HG03354 (cell line): ENCODE measurements at regions not wholly inside any gene's neighbourhood (a gene's known extent, or its start where the extent isn't known, plus 50 kb on each side); places are given as distances from the start of the nearest gene placed in this dataset.
A peak's percentile ranks its signal among the peaks of the same experiment; 100 is the strongest.
"Not testable (repeated sequence)": the region's sequence is repeated elsewhere in the genome, so short reads cannot be mapped to it uniquely, and the experiment has no call there.

Source experiments
- ATAC-seq: cut with Tn5 transposase; IDR thresholded peaks from one replicate; pipeline ENCODE4 v1.9.1; 2021; ENCODE audit warnings: mild to moderate bottlenecking; ENCODE audit not compliant: unreplicated experiment, poor library complexity, severe bottlenecking

DNA sequence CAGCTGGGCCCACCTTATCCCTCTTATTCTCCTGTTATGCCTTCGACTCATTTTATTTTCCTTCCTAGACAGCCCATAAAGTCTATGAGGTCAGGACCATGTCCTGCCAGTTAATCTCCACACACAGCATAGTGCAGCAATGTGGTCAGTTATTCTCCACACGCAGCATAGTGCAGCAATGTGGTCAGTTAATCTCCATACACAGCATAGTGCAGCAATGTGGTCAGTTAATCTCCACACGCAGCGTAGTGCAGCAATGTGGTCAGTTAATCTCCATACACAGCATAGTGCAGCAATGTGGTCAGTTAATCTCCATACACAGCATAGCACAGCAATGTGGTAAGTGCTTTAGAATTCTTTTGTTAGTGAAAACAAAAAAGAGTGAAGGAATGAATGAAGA lies 77.8 kb downstream of the TEX36 start:
- ATAC-seq = no peak

DNA sequence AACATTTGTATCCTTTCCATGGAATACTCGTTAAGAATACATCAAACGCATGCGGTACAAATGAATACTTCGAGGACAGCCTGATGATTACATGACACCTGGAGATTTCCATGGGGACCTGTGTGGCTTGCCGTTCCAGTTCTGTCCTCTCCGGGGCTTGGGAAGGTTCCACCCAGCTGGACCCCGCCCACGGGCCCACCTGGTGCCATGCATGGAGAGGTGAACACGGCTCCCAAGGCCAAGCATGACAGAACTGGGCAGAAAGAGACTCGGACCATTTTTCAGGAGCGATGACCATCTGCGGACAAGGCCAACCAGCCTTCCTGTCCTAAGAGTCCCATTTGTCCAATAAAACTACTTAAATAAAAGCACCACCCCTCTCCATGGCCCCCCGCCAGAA lies 80.1 kb downstream of the TEX36 start:
- ATAC-seq = no peak

DNA sequence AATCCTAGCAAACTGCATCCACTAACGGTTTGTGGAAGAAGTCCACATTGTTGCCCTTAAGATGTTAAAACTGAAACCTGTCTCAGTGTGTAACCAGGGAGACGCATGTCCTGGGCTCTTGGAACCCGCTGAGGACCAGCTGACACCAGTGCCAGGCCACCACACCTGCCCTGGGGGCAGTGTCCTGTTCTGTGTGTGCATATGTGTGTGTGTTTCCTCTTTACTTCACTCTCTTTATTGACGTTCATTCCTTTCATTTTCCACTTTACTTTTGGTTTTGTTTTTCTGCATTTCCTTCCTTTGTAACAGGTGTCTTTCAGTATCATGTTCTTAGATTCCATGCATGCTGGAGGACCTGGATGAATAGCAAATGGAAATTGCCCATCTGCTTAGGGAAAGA lies 83.8 kb downstream of the TEX36 start:
- ATAC-seq = no peak

DNA sequence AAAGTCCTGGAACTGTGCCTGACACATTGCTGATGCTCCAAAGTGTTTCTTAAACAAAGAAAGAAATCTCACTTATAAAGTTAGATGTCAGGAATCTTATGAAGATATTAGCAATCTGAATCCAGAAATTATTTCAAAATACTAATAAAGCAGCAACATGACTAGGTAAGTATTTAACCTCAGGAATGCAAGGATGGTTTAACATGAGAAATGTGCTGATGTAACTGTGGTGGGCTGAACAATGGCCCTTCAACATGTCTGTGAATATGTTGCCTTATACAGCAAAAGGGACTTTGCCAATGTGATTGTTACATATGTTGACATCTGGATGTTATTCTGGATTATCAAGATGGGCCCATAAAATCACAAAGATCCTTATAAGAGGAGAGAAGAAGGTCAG lies 87.1 kb downstream of the TEX36 start:
- ATAC-seq = no peak

DNA sequence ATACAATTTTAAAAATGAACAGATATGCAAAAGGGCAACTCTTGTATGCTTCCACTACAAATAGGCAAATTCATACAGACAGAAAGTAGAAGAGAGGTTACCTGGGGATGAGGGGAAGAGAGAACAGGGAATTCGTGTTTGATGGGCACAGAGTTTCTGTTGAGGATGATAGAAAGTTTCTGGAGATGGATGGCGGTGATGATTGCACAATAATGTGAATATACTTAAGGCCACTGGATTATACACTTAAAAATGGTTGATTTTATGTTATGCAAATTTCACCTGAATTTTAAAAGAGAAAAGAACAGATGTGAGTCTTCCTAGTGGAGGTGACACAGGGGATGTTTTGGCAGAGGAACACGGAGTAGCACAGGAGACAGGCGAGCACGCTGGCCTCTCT lies 89.3 kb downstream of the TEX36 start:
- ATAC-seq = no peak

DNA sequence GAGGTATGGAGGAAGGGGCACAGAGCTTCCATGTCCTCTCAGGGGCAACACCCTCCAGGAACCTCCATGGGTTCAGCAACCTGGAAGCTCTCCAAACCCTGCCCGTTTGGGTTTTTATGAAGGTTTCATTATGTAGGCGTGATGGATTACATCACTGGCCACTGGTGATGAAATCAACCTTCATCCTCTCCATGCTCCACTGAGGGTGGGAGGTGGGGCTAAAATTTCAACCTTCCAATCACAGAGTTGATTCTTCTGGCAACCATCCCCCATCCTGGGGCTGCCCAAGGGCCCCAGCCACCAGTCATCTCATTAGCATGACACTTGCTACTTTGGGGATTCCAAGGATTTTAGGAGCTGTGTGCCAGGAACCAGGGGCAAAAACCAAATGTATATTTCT lies 90.1 kb downstream of the TEX36 start:
- ATAC-seq = no peak

DNA sequence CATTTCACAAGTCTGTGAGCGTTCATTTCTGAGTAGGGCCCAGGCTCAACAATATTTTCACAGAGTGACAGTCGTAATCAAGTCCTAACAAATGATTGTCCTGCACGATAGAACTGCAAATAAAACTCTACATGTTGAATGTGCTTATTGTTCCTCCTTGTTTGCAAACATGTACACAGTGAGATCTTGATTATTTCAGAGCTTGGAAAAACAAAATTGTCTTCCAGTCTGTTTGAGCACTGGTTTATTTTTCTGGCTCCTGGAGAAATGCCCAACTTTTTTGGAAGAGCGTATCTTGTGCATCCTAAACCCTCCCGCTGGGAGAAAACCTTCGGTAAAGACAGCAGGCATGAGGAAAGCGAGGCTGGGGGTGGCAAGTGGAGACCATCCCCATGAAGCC lies 91.1 kb downstream of the TEX36 start:
- no peak for ATAC-seq

DNA sequence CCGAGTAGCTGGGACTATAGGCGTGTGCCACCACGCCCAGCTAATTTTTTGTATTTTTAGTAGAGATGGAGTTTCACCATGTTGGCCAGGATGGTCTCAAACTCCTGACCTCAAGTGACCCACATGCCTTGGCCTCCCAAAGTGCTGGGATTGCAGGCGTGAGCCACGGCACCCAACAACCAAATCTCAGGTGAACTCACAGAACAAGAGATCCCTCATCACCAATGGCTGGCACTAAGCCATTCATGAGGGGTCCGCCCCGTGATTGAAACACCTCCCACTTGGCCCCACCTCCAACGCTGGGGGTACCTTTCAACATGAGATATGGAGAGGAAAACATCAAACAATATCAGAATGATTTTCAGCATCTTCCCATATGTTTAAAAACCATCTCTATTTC lies 94.2 kb downstream of the TEX36 start:
- ATAC-seq = not testable (repeated sequence)

DNA sequence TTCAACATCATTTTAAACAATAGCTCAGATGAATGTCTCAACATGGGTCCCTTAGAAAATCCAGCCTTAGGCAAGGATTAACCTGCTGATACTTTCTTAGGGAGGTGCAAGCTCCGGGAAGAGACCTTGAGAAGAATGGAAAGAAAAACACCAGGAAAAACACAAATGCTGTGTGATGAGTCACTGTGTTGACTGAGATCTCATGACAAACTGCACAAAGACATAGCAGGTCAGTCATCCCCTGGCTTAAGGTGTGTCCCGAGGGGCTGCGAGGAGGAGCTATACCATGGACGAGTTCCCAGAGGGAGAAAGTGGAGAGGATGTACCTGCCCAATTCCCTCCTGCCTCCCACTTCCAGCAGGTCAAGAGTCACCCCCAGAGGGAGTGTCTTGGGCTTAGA lies 98.0 kb downstream of the TEX36 start:
- no peak for ATAC-seq

DNA sequence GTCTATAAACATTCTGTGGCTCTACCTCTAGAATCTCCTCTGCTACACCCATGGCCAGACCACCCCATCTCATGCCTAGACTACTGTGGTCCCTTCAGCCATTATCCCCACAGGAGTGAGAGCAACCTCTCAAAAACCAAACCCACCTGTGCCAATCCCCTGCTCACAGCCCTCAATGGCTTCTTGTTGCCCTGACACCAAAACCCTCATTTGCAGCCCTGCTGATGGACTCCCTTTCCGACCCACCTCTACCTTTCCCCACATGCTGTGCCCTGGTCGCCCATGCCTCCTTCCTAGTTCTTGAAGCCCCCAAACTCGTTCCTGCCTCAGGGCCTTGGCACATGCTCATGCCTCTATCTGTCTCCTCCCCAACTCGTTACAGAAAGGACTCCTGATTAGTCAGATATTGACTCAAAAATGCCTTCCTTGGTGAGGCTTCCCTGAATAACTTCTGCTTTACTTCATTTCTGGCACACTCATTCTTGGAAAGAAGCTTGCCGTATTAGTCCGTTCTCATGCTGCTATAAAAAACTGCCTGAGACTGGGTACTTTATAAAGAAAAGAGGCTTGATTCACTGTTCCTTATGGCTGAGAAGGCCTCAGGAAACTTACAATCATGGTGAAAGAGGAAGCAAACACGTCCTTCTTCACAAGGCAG lies 104.2 kb downstream of the TEX36 start:
- no peak for ATAC-seq

DNA sequence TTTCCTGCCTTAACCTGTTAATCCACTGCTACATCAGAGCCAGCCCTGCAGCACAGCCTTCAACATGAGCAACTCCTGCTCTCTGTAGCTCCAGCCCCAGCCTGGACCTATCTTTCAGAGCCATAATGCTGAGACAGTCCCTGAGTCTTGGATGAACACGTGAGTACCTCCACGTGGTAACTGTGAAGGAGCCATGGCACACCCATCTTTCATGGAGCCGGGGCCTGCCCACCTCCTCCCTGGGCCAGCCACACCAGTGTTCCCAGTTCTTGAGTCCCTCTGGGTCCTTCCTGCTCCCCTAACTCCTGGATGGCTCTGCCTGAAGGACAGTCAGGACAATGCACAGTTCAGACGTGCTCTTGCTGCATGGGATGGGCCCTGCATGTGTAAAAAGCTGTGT lies 107.1 kb downstream of the TEX36 start:
- no peak for ATAC-seq

DNA sequence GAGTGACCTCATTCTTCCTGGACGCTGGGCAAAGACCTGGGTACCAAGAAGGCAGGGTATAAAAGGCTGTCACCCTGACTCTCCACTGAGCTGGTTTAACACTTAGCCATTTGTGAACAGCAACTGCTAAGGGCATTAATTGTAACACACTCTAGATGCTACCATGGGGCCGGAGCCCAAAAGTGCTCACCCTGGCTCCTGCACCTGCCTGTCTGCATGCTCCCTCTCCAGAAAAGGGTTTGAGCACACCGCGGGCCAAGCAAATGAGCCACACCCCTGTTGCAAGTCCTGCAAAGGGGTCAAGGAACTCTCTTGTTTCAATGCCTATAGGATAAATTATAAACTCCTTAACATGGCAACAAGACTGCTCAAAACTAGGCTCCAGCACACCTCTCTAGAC lies 114.8 kb downstream of the TEX36 start:
- no peak for ATAC-seq

DNA sequence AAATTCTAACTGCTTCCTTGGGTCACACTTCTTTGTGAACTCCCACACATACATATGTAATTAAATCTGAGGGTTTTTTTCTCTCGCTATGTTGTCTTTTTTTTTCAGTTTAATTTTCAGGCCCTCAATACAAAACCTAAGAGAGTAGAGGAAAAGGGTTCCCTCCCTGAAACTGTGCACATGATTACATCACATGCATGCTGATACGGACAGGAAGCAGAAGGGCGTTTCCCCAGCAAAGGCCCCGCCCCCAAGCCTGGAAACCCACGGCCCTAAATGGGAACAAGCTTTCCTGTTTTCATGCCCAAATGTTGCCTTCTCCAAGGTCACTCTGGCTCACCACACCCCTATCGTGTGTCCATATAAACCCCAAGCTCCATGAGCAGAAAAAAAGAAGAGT lies 115.4 kb downstream of the TEX36 start:
- ATAC-seq = no peak

DNA sequence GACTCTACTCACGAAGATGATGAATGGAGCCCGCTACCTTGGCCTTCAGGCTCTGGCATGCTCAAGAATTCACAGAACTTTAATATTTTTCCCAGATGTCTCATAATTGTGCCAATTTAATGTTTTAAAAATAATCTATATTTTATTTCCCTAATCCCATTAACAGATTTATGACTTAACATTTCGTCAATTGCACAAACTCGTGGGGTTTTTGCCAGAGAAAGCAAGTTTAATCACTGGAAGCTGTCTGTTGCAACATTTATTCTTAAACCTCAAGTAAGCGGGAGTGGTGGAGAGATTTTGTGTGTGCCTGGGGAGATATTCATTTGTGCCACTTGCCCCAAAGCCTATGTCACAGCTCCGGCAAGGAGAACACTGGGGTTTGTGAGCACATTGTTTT lies 117.9 kb downstream of the TEX36 start:
- no peak for ATAC-seq

DNA sequence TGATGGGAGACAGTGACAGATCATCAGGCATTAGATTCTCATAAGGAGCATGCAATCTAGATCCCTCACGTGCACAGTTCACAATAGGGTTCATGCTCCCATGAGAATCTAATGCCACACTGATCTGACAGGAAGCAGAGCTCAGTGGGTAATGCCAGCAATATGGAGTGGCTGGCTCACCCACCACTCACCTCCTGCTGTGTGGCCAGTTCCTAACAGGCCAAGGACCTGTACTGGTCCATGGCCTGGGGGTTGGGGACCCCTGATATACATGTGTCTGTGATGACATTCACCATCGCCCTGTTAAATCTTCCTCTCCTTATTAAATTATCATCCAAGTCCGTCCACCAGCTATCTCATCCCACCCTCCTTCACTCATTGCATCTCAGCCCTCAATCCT lies 118.4 kb downstream of the TEX36 start:
- ATAC-seq = no peak

DNA sequence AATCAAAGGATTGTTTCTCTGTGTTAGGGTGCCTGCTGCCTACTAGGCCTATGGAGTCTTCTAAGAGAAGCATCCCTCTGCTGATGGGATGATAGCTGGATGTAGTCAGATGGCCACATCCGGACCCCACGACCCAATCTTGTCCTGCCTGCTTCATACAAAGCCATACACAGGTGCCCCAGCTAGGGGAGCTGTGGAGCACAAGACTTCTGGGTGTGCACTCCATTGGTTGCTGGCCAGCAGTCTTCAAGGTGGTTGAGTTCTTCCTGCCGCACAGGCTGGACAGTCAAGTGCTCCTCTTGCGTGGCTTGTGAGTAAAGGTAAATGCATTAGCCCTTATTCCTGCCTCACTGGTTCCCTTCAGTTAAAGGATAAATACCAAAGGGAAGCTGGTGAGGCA lies 120.2 kb downstream of the TEX36 start:
- ATAC-seq = no peak

DNA sequence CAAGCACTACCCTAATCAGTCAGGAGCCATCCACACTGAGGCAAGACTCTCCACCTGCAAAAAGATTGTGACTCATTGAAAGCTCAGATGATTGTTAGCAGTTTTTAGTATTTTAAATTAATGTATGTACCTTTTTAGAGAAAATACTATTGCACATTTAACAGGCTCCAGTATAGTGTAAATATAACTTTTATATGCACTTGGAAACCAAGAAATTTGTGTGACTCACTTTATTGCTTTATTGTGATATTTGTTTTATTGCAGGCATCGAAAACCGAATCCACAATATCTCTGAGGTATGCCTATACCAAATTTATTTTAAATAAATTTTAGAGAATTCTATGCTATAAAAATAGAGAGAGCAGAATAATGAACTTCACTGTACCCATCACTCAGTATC lies 122.0 kb downstream of the TEX36 start:
- no peak for ATAC-seq

DNA sequence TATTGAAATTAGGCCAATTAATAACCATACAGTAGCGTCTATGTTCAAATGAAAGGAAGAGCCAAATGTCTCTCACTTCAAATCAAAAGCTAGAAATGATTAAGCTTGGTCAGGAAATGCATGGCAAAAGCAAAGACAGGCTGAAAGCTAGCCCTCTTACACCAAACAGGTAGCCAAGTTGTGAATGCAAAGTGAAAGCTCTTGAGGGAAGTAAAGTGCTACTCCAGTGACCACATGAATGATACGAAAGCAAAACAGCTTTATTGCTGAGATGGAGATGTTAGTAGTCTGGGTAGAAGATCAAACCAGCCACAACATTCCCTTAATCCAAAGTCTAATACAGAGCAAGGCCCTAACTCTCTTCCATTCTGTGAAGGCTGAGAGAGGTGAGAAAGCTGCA lies 123.8 kb downstream of the TEX36 start:
- peak; percentile 90 for ATAC-seq

DNA sequence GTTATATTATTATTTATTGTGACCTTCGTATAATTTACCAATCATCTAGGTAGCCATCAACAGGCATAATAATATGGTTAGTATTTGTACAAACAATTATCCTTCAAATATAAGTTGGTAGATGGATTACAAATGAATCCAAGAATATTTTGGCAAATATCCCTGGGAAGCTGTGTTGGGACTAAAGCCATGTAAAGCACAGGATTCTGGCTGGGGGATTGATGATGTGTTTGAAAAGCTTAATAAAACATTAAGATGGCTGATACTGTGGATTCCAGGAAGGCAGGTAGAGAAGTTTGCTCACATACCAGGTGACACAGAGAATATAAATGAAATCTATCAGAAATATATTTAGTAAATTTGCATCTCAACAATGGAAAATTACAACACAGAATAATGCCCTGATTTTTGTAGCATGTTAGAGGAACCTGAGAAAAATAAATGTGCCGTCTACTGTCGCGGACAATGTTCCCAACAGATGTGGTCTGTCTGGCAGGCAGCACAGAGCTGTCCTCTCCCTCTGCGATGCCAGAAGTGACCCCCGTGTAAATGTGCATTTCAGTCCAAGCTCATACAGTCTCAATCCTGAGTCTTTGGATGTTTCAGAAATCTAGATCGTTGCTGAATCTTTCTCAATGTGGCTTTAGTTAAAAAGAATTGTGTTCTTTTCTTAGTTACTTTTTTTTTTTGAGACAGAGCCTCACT lies 125.0 kb downstream of the TEX36 start:
- ATAC-seq = no peak

DNA sequence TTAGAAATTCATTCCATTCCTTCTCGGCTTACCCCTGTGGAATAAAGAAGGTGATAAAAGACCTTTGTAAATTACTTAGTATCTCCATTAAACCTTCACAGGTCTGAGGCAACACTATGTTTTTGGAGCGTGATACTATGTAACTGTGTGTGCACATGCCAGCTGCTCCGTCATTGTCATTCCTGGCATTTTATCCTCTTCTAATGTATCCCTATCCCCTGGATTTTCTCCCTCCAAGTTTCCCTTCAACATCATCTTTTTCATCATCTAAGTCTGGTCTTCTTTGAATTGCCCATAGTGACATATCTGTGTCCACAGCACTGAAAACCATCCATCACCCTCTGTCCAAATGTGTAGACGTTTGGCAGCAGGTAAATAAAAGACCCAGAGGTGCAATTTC lies 125.7 kb downstream of the TEX36 start:
- ATAC-seq = no peak

DNA sequence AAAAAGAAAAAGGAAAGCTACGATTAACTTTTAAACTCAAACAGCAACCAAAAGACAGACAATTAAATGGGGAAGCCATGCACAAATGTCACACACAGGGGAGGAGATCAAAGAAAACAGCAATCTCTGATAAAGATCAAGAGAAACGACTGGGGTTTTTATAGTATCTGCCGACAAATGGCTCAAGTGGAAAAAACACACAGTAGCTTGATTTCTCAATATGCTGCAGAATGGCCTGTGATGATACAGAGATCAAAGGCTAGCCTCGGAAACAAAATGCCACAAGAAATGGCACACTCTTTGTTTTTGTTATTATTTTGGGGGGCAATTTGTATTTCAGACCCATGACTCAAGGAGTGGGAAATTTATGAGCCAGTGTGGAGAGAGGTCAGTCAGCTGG lies 126.1 kb downstream of the TEX36 start:
- ATAC-seq = no peak

DNA sequence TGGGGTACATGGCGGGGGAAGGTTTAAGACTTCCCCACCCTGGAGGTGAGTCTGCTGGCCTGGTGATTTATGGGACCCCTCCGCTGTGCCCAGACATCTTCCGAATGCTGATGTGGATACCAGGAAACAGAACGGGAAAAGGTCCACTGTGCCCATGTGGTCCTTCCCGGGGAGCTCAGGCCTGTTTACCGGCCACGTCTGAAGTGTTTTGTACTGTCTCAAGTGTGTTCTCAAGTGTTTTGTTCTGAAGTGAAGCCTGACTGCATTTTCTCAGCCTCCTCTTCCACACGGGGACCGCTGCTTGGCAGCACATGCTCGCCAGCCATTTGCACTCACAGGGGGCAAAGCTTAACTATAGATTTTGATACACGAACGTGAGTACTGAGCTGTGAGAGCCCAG lies 127.2 kb downstream of the TEX36 start:
- ATAC-seq = no peak
